IgD-negative memory B cell (primary cell): ENCODE measurements at regions not wholly inside any gene's neighbourhood (a gene's known extent, or its start where the extent isn't known, plus 50 kb on each side); places are given as distances from the start of the nearest gene placed in this dataset.
"Not testable (repeated sequence)": the region's sequence is repeated elsewhere in the genome, so short reads cannot be mapped to it uniquely, and the experiment has no call there.

Source experiments
- H3K27ac Mint-ChIP-seq, 3 donors: one replicate each; pipeline ENCODE4 v1.8.0; 2020 to 2022; ENCODE audit warnings: mild to moderate bottlenecking in 3 of 3, mixed read lengths in 3 of 3, moderate library complexity in 1 of 3
- H3K27me3 Mint-ChIP-seq: one replicate; pipeline ENCODE4 v1.8.0; 2021; ENCODE audit warnings: mixed read lengths
- H3K36me3 Mint-ChIP-seq: one replicate; pipeline ENCODE4 v1.8.0; 2020; ENCODE audit warnings: mild to moderate bottlenecking, mixed read lengths
- H3K4me1 Mint-ChIP-seq, 3 donors: one replicate each; pipeline ENCODE4 v1.8.0; 2020 to 2022; ENCODE audit warnings: mixed read lengths in 3 of 3, mild to moderate bottlenecking in 1 of 3
- H3K4me3 Mint-ChIP-seq, 4 donors: one replicate each; pipeline ENCODE4 v1.8.0; 2020 to 2022; ENCODE audit warnings: mild to moderate bottlenecking in 4 of 4, mixed read lengths in 4 of 4, moderate library complexity in 3 of 4
- H3K9me3 Mint-ChIP-seq, 3 donors: one replicate each; pipeline ENCODE4 v1.8.0; 2020 to 2021; ENCODE audit warnings: mixed read lengths in 3 of 3, mild to moderate bottlenecking in 1 of 3

GRCh38 chr4:24188459-24188858, 298.6 kb upstream of the PPARGC1A start:
- no peak overlapping the region for H3K4me3 Mint-ChIP-seq
- H3K9me3 Mint-ChIP-seq: peaks cover 0 to 6% (median 2%) of the 10 kb centered on the region in 3 donors
- H3K36me3 Mint-ChIP-seq: no peaks in the 10 kb centered on the region
- H3K27ac Mint-ChIP-seq: no peak overlapping the region
- H3K4me1 Mint-ChIP-seq: no peaks in the 10 kb centered on the region
- H3K27me3 Mint-ChIP-seq: no peaks in the 10 kb centered on the region

GRCh38 chr4:24186466-24186865, 296.6 kb upstream of the PPARGC1A start:
- Mint-ChIP-seq H3K4me3 (no peak overlapping the region), H3K27me3 (no peaks in the 10 kb centered on the region)

GRCh38 chr4:24181005-24181404, 291.2 kb upstream of the PPARGC1A start:
- H3K27me3 Mint-ChIP-seq: peaks cover 2% of the 10 kb centered on the region

More at GRCh38 chr4:24186466-24186865, 296.6 kb upstream of the PPARGC1A start:
- no peaks in the 10 kb centered on the region for H3K36me3 Mint-ChIP-seq
- no peak overlapping the region for H3K27ac Mint-ChIP-seq
- no peaks in the 10 kb centered on the region for H3K4me1 Mint-ChIP-seq
- peaks cover 0 to 5% (median 3%) of the 10 kb centered on the region in 3 donors for H3K9me3 Mint-ChIP-seq

GRCh38 chr4:24180586-24180985, 290.7 kb upstream of the PPARGC1A start:
- peaks cover 0 to 1% (median 0%) of the 10 kb centered on the region in 3 donors for H3K4me1 Mint-ChIP-seq
- peaks cover 2% of the 10 kb centered on the region for H3K27me3 Mint-ChIP-seq
- H3K27ac Mint-ChIP-seq: no peak overlapping the region
- peaks cover 2 to 9% (median 7%) of the 10 kb centered on the region in 3 donors for H3K9me3 Mint-ChIP-seq
- H3K4me3 Mint-ChIP-seq: no peak overlapping the region
- H3K36me3 Mint-ChIP-seq: no peaks in the 10 kb centered on the region

More at GRCh38 chr4:24181005-24181404, 291.2 kb upstream of the PPARGC1A start:
- Mint-ChIP-seq H3K4me1 (no peaks in the 10 kb centered on the region), H3K9me3 (peaks cover 2 to 9% (median 4%) of the 10 kb centered on the region in 3 donors), H3K4me3 (no peak overlapping the region), H3K27ac (no peak overlapping the region), H3K36me3 (no peaks in the 10 kb centered on the region)

GRCh38 chr4:24179201-24179840, 289.5 kb upstream of the PPARGC1A start:
- H3K27ac Mint-ChIP-seq: no peak overlapping the region
- peaks cover 2 to 9% (median 7%) of the 10 kb centered on the region in 3 donors for H3K9me3 Mint-ChIP-seq
- peaks cover 0 to 1% (median 0%) of the 10 kb centered on the region in 3 donors for H3K4me1 Mint-ChIP-seq
- no peaks in the 10 kb centered on the region for H3K36me3 Mint-ChIP-seq
- peaks cover 2% of the 10 kb centered on the region for H3K27me3 Mint-ChIP-seq
- peak overlapping the region in 1 of 4 donors; percentile 56 for H3K4me3 Mint-ChIP-seq

GRCh38 chr4:24177443-24177842, 287.6 kb upstream of the PPARGC1A start:
- H3K4me1 Mint-ChIP-seq, H3K4me3 Mint-ChIP-seq, H3K36me3 Mint-ChIP-seq, H3K27ac Mint-ChIP-seq, H3K27me3 Mint-ChIP-seq: not testable (repeated sequence)
- H3K9me3 Mint-ChIP-seq: peaks cover 3 to 14% (median 4%) of the 10 kb centered on the region in 3 donors

GRCh38 chr4:24175707-24176106, 285.9 kb upstream of the PPARGC1A start:
- peaks cover 3 to 21% (median 4%) of the 10 kb centered on the region in 3 donors for H3K9me3 Mint-ChIP-seq
- H3K4me3 Mint-ChIP-seq: no peak overlapping the region
- no peak overlapping the region for H3K27ac Mint-ChIP-seq
- H3K4me1 Mint-ChIP-seq: peaks cover 0 to 1% (median 0%) of the 10 kb centered on the region in 3 donors
- peaks cover 2% of the 10 kb centered on the region for H3K27me3 Mint-ChIP-seq
- H3K36me3 Mint-ChIP-seq: no peaks in the 10 kb centered on the region

- Mint-ChIP-seq H3K4me1 (peaks cover 0 to 1% (median 0%) of the 10 kb centered on the region in 3 donors), H3K27ac (no peak overlapping the region), H3K4me3 (no peak overlapping the region), H3K36me3 (no peaks in the 10 kb centered on the region), H3K27me3 (peaks cover 2% of the 10 kb centered on the region), H3K9me3 (peaks cover 3 to 23% (median 4%) of the 10 kb centered on the region in 3 donors)
Measured at GRCh38 chr4:24174602-24175001, 284.8 kb upstream of the PPARGC1A start.

GRCh38 chr4:24172406-24172805, 282.6 kb upstream of the PPARGC1A start:
- no peak overlapping the region for H3K4me3 Mint-ChIP-seq
- H3K36me3 Mint-ChIP-seq: no peaks in the 10 kb centered on the region
- no peak overlapping the region for H3K27ac Mint-ChIP-seq
- peaks cover 2% of the 10 kb centered on the region for H3K27me3 Mint-ChIP-seq
- H3K9me3 Mint-ChIP-seq: peaks cover 4 to 18% (median 4%) of the 10 kb centered on the region in 3 donors
- peaks cover 0 to 1% (median 0%) of the 10 kb centered on the region in 3 donors for H3K4me1 Mint-ChIP-seq

GRCh38 chr4:24169956-24170355, 280.1 kb upstream of the PPARGC1A start:
- Mint-ChIP-seq H3K27me3 (no peaks in the 10 kb centered on the region), H3K27ac (no peak overlapping the region), H3K4me1 (no peaks in the 10 kb centered on the region), H3K9me3 (peaks cover 2 to 14% (median 7%) of the 10 kb centered on the region in 3 donors), H3K4me3 (no peak overlapping the region), H3K36me3 (no peaks in the 10 kb centered on the region)

GRCh38 chr4:24168658-24169057, 278.8 kb upstream of the PPARGC1A start:
- Mint-ChIP-seq H3K27ac (no peak overlapping the region), H3K36me3 (no peaks in the 10 kb centered on the region), H3K4me1 (no peaks in the 10 kb centered on the region), H3K4me3 (no peak overlapping the region), H3K9me3 (peaks cover 2 to 19% (median 7%) of the 10 kb centered on the region in 3 donors), H3K27me3 (no peaks in the 10 kb centered on the region)

- Mint-ChIP-seq H3K27me3 (no peaks in the 10 kb centered on the region), H3K4me1 (no peaks in the 10 kb centered on the region), H3K4me3 (no peak overlapping the region), H3K9me3 (peaks cover 3 to 7% (median 5%) of the 10 kb centered on the region in 3 donors), H3K36me3 (no peaks in the 10 kb centered on the region), H3K27ac (peak overlapping the region in 1 of 3 donors; percentile 43)
Measured at GRCh38 chr4:24166501-24166900, 276.7 kb upstream of the PPARGC1A start.

- peaks cover 4 to 6% (median 5%) of the 10 kb centered on the region in 3 donors for H3K9me3 Mint-ChIP-seq
- H3K27me3 Mint-ChIP-seq: no peaks in the 10 kb centered on the region
- H3K4me1 Mint-ChIP-seq: no peaks in the 10 kb centered on the region
- H3K27ac Mint-ChIP-seq: no peak overlapping the region
- H3K4me3 Mint-ChIP-seq: no peak overlapping the region
- H3K36me3 Mint-ChIP-seq: no peaks in the 10 kb centered on the region
Measured at GRCh38 chr4:24164797-24165196, 274.9 kb upstream of the PPARGC1A start.

GRCh38 chr4:24164054-24164693, 274.3 kb upstream of the PPARGC1A start:
- no peak overlapping the region for H3K27ac Mint-ChIP-seq
- peaks cover 4 to 5% (median 5%) of the 10 kb centered on the region in 3 donors for H3K9me3 Mint-ChIP-seq
- no peak overlapping the region for H3K4me3 Mint-ChIP-seq
- no peaks in the 10 kb centered on the region for H3K27me3 Mint-ChIP-seq
- no peaks in the 10 kb centered on the region for H3K4me1 Mint-ChIP-seq
- H3K36me3 Mint-ChIP-seq: no peaks in the 10 kb centered on the region

GRCh38 chr4:24163314-24163713, 273.5 kb upstream of the PPARGC1A start:
- Mint-ChIP-seq H3K27me3 (no peaks in the 10 kb centered on the region), H3K9me3 (peaks cover 4 to 5% (median 5%) of the 10 kb centered on the region in 3 donors), H3K4me3 (no peak overlapping the region), H3K36me3 (no peaks in the 10 kb centered on the region), H3K4me1 (no peaks in the 10 kb centered on the region), H3K27ac (no peak overlapping the region)

- H3K4me1 Mint-ChIP-seq: no peaks in the 10 kb centered on the region
- H3K27me3 Mint-ChIP-seq: no peaks in the 10 kb centered on the region
- no peak overlapping the region for H3K4me3 Mint-ChIP-seq
- no peak overlapping the region for H3K27ac Mint-ChIP-seq
- H3K36me3 Mint-ChIP-seq: no peaks in the 10 kb centered on the region
- peaks cover 4 to 14% (median 5%) of the 10 kb centered on the region in 3 donors for H3K9me3 Mint-ChIP-seq
Measured at GRCh38 chr4:24160358-24160757, 270.5 kb upstream of the PPARGC1A start.
